CD14-positive monocyte (primary cell): ENCODE measurements at regions not wholly inside any gene's neighbourhood (a gene's known extent, or its start where the extent isn't known, plus 50 kb on each side); places are given as distances from the start of the nearest gene placed in this dataset.

ENCODE experiments used
- DNase-seq, 3 donors: peaks; one replicate each; pipeline ENCODE4 v3.0.0-alpha.2; 2011 to 2022
- H2AFZ ChIP-seq: 2 replicates; pipeline ENCODE4 v1.6.0; 2012; ENCODE audit warnings: mild to moderate bottlenecking, low read depth, low read length, inconsistent platforms; ENCODE audit not compliant: insufficient read depth, poor library complexity, severe bottlenecking
- H3K27ac ChIP-seq, 2 donors: 1 replicate in 1 of 2; 2 replicates in 1 of 2; pipeline ENCODE4 v1.5.1; 2012 to 2013; ENCODE audit warnings: low read length in 2 of 2, control low read depth in 1 of 2, inconsistent platforms in 1 of 2, low read depth in 1 of 2, mild to moderate bottlenecking in 1 of 2
- H3K27me3 ChIP-seq, 2 donors: one replicate each; pipeline versions ENCODE4 v1.6.0 to v1.6.1; 2011 to 2013; ENCODE audit warnings: low read length in 2 of 2; ENCODE audit not compliant: control insufficient read depth in 2 of 2, insufficient read depth in 2 of 2
- H3K36me3 ChIP-seq, 2 donors: replicated peaks in 1 of 2; 1 replicate in 1 of 2; 2 replicates in 1 of 2; pipeline versions ENCODE4 v1.5.1 to v1.6.1; 2012 to 2013; ENCODE audit warnings: low read length in 2 of 2, control low read depth in 1 of 2, inconsistent platforms in 1 of 2, mild to moderate bottlenecking in 1 of 2; ENCODE audit not compliant: insufficient read depth in 2 of 2, control insufficient read depth in 1 of 2
- H3K4me1 ChIP-seq, 2 donors: 1 replicate in 1 of 2; 2 replicates in 1 of 2; pipeline versions ENCODE4 v1.5.1 to v1.6.1; 2012 to 2013; ENCODE audit warnings: low read length in 2 of 2, control low read depth in 1 of 2, inconsistent platforms in 1 of 2, mild to moderate bottlenecking in 1 of 2, moderate library complexity in 1 of 2; ENCODE audit not compliant: insufficient read depth in 2 of 2, control insufficient read depth in 1 of 2
- H3K4me2 ChIP-seq: replicated peaks from 2 replicates; pipeline ENCODE3; 2012; ENCODE audit warnings: low read length, moderate library complexity, mild to moderate bottlenecking; ENCODE audit not compliant: poor library complexity, severe bottlenecking; ENCODE audit errors: extremely low read depth
- H3K4me3 ChIP-seq, 3 experiments: fragments of 200-600 bp in 1 of 3; sonication (generic) in 1 of 3; replicated peaks in 1 of 3; 1 replicate in 2 of 3; 2 replicates in 1 of 3; pipeline ENCODE4 v1.5.1; 2011 to 2013; ENCODE audit warnings: low read length in 3 of 3, mild to moderate bottlenecking in 3 of 3, control low read depth in 2 of 3, low read depth in 2 of 3, inconsistent platforms in 1 of 3, moderate library complexity in 1 of 3
- H3K79me2 ChIP-seq: 2 replicates; pipeline ENCODE4 v1.6.0; 2012; ENCODE audit warnings: mild to moderate bottlenecking, control low read depth, inconsistent platforms, low read length, moderate library complexity; ENCODE audit not compliant: insufficient read depth
- H3K9ac ChIP-seq: 2 replicates; pipeline ENCODE4 v1.6.0; 2017; ENCODE audit warnings: low read length, mild to moderate bottlenecking; ENCODE audit not compliant: insufficient read depth, poor library complexity, severe bottlenecking
- H3K9me3 ChIP-seq, 2 donors: replicated peaks in 1 of 2; 1 replicate in 1 of 2; 2 replicates in 1 of 2; pipeline versions ENCODE4 v1.5.1 to v1.6.1; 2012 to 2013; ENCODE audit warnings: low read length in 2 of 2, control low read depth in 1 of 2; ENCODE audit not compliant: control insufficient read depth in 1 of 2, insufficient read depth in 1 of 2
- H4K20me1 ChIP-seq: 2 replicates; pipeline ENCODE4 v1.6.0; 2012; ENCODE audit warnings: mild to moderate bottlenecking, low read length, control low read depth, moderate library complexity; ENCODE audit not compliant: insufficient read depth
- H3K27ac Mint-ChIP-seq, 7 donors: one replicate each; pipeline ENCODE4 v1.8.0; 2020; ENCODE audit warnings: mild to moderate bottlenecking in 7 of 7, mixed read lengths in 7 of 7, moderate library complexity in 6 of 7, inconsistent platforms in 2 of 7
- H3K27me3 Mint-ChIP-seq, 3 donors: one replicate each; pipeline ENCODE4 v1.8.0; 2021 to 2022; ENCODE audit warnings: low read depth in 3 of 3, mild to moderate bottlenecking in 3 of 3, mixed read lengths in 3 of 3, moderate library complexity in 3 of 3, inconsistent platforms in 1 of 3
- H3K36me3 Mint-ChIP-seq, 2 donors: one replicate each; pipeline ENCODE4 v1.8.0; 2020; ENCODE audit warnings: mixed read lengths in 2 of 2, inconsistent platforms in 1 of 2, mild to moderate bottlenecking in 1 of 2
- H3K4me1 Mint-ChIP-seq: one replicate; pipeline ENCODE4 v1.8.0; 2020; ENCODE audit warnings: mild to moderate bottlenecking, mixed read lengths
- H3K4me3 Mint-ChIP-seq, 2 donors: one replicate each; pipeline ENCODE4 v1.8.0; 2020; ENCODE audit warnings: mild to moderate bottlenecking in 2 of 2, mixed read lengths in 2 of 2, moderate library complexity in 1 of 2
- H3K9me3 Mint-ChIP-seq, 7 donors: one replicate each; pipeline ENCODE4 v1.8.0; 2020 to 2022; ENCODE audit warnings: mixed read lengths in 7 of 7, mild to moderate bottlenecking in 6 of 7, moderate library complexity in 6 of 7, inconsistent platforms in 2 of 7
- WGBS: methylation state at CpG from one replicate; pipeline ENCODE4 v1.1.5; 2013; ENCODE audit warnings: missing lambda C conversion rate; ENCODE audit not compliant: insufficient coverage; 5-methylcytosine and 5-hydroxymethylcytosine counted together
- intact Hi-C, 2 donors: fragments of 100-400 bp; cut with micrococcal nuclease; formaldehyde crosslinking; loops; one replicate each; pipeline versions ENCODE4 v1.15.0 to v1.15.1; 2023
- TF ChIP-seq, protein P1 (sequence below): fragments of 200-600 bp; IDR thresholded peaks from one replicate; pipeline ENCODE4 v1.8.0; 2022; ENCODE audit warnings: antibody characterized with exemption, mild to moderate bottlenecking

DNA sequence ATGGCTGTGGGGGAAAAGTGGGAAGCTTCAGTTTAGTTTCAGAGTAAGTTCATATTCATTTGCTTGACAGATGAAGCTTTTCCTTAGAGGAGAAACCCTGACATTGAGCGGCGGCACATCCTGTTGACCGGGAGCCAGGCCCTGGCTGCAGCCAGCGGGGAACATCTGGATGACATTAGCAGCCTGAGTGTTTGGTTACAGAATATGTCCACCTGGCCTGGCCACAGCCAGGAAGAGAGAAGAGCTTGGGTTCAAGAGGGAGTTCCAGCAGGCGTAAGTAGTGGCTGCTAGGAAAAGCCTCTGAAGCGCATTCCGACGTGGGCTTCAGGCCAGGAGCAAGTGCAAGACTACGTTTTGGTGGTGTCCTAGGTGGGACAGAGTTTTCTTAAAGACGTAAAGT lies 144.9 kb upstream of the MYCN start:
- no peak overlapping the region for H3K9ac ChIP-seq
- Mint-ChIP-seq H3K27me3 (peaks cover 1 to 3% (median 2%) of the 10 kb centered on the region in 3 donors), H3K27ac (no peak overlapping the region), H3K4me1 (no peaks in the 10 kb centered on the region), H3K36me3 (no peaks in the 10 kb centered on the region), H3K9me3 (no peaks in the 10 kb centered on the region), H3K4me3 (no peak overlapping the region)
- no peaks in the 10 kb centered on the region for H3K27me3 ChIP-seq
- H3K36me3 ChIP-seq, result no peaks in the 10 kb centered on the region
- TF ChIP-seq, protein P1, sequence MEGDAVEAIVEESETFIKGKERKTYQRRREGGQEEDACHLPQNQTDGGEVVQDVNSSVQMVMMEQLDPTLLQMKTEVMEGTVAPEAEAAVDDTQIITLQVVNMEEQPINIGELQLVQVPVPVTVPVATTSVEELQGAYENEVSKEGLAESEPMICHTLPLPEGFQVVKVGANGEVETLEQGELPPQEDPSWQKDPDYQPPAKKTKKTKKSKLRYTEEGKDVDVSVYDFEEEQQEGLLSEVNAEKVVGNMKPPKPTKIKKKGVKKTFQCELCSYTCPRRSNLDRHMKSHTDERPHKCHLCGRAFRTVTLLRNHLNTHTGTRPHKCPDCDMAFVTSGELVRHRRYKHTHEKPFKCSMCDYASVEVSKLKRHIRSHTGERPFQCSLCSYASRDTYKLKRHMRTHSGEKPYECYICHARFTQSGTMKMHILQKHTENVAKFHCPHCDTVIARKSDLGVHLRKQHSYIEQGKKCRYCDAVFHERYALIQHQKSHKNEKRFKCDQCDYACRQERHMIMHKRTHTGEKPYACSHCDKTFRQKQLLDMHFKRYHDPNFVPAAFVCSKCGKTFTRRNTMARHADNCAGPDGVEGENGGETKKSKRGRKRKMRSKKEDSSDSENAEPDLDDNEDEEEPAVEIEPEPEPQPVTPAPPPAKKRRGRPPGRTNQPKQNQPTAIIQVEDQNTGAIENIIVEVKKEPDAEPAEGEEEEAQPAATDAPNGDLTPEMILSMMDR, result no peak
- WGBS, result 98% methylated on average over 9 of the region's 10 CpGs
- H4K20me1 ChIP-seq, result no peaks in the 10 kb centered on the region
- DNase-seq, result no peak
- intact Hi-C loops, result no loop called here
- H3K9me3 ChIP-seq, result no peaks in the 10 kb centered on the region
- no peak overlapping the region for H3K27ac ChIP-seq
- no peak overlapping the region for H3K4me3 ChIP-seq
- no peaks in the 10 kb centered on the region for H3K4me1 ChIP-seq
- H2AFZ ChIP-seq, result no peak overlapping the region
- no peak overlapping the region for H3K4me2 ChIP-seq
- H3K79me2 ChIP-seq, result no peaks in the 10 kb centered on the region

DNA sequence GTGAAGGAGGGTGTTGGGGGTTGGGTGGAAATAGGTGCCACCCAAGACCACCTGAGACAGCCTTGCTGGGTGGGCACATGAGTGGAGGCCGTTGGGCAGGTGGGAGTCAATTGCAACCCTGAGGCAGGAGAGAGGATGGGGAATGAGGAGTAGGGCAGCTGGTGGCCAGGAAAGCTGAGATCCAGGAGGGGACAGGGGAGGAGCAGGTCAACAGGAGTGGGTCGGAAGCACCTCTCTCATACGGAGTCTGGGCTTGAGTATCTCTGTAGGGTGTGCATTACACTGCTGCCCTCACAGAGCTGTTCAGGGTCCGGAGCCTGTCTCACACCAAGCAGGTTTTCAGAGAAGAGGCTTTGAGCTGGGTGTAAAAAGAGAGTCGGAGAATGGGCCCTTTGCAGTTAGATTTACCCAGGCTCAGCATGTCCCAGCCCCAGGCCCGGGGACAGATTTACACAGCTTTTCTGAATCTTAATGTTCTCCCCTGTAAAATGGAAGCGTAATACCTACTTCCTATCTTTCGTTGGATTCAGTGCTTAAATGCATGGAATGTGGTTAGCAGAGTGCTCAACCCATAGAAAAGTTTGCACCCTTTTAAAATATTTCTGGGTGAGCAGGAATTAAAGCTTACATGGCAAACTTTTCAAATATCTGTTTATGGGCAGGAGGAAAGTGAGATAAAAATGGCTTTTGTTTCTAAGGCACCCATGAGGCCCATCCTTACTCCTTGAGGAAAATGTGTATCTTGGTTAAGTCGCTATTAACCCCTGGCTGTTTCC lies 144.0 kb upstream of the MYCN start:
- peak overlapping the region in 1 of 7 donors; percentile 35 for H3K27ac Mint-ChIP-seq
- Histone ChIP-seq H3K27me3 (no peaks in the 10 kb centered on the region), H2AFZ (no peak overlapping the region), H4K20me1 (no peaks in the 10 kb centered on the region), H3K4me1 (no peaks in the 10 kb centered on the region), H3K4me2 (no peak overlapping the region), H3K79me2 (no peaks in the 10 kb centered on the region), H3K9ac (no peak overlapping the region), H3K36me3 (no peaks in the 10 kb centered on the region), H3K27ac (no peak overlapping the region), H3K4me3 (no peak overlapping the region), H3K9me3 (no peaks in the 10 kb centered on the region)
- intact Hi-C loops, result no loop called here
- 81% methylated on average over 4 of the region's 9 CpGs for WGBS
- H3K9me3 Mint-ChIP-seq, result no peaks in the 10 kb centered on the region
- no peak overlapping the region for H3K4me3 Mint-ChIP-seq
- DNase-seq, result no peak
- TF ChIP-seq, protein P1, result no peak
- no peaks in the 10 kb centered on the region for H3K36me3 Mint-ChIP-seq
- H3K4me1 Mint-ChIP-seq, result no peaks in the 10 kb centered on the region
- H3K27me3 Mint-ChIP-seq, result peaks cover 1 to 3% (median 2%) of the 10 kb centered on the region in 3 donors
